OCI-LY3 (cell line): ENCODE measurements at regions not wholly inside any gene's neighbourhood (a gene's known extent, or its start where the extent isn't known, plus 50 kb on each side); places are given as distances from the start of the nearest gene placed in this dataset.

Experiments used
- H2AFZ ChIP-seq: fragments of 200-600, 300-600 bp; shearing (Covaris generic); 2 replicates; pipeline ENCODE4 v1.6.0; 2014; ENCODE audit warnings: antibody characterized with exemption, low read depth, low read length
- H3K27ac ChIP-seq: fragments of 200-600, 300-600 bp; sonication (generic); 2 replicates; pipeline ENCODE4 v1.5.1; 2014; ENCODE audit warnings: mild to moderate bottlenecking, low read length, moderate library complexity, mixed read lengths
- H3K27me3 ChIP-seq: fragments of 200-600, 300-600 bp; sonication (generic); 2 replicates; pipeline ENCODE4 v1.6.1; 2014; ENCODE audit warnings: low read depth, low read length, mixed read lengths
- H3K36me3 ChIP-seq: fragments of 200-600, 300-600 bp; sonication (generic); replicated peaks from 2 replicates; pipeline ENCODE3; 2014; ENCODE audit warnings: low read depth, low read length, mixed read lengths
- H3K4me1 ChIP-seq: fragments of 300-600, 200-600 bp; sonication (generic); 2 replicates; pipeline ENCODE4 v1.6.1; 2014; ENCODE audit warnings: low read length, mixed read lengths
- H3K4me2 ChIP-seq: fragments of 200-600, 300-600 bp; sonication (generic); 2 replicates; pipeline ENCODE4 v1.6.1; 2014; ENCODE audit warnings: low read length, mixed read lengths
- H3K4me3 ChIP-seq: fragments of 300-600, 200-600 bp; sonication (generic); 2 replicates; pipeline ENCODE4 v1.5.1; 2014; ENCODE audit warnings: antibody characterized with exemption, mild to moderate bottlenecking, low read length, moderate library complexity
- H3K79me2 ChIP-seq: fragments of 300-600, 200-600 bp; shearing (Covaris generic); 2 replicates; pipeline ENCODE4 v1.6.1; 2014; ENCODE audit warnings: mild to moderate bottlenecking, low read length, mixed read lengths
- H3K9ac ChIP-seq: fragments of 300-600, 200-600 bp; shearing (Covaris generic); 2 replicates; pipeline ENCODE4 v1.6.0; 2014; ENCODE audit warnings: mild to moderate bottlenecking, low read length, moderate library complexity
- H3K9me3 ChIP-seq: fragments of 200-600, 300-600 bp; shearing (Covaris generic); 2 replicates; pipeline ENCODE4 v1.6.1; 2014; ENCODE audit warnings: low read length, mixed read lengths; ENCODE audit not compliant: insufficient read depth
- H4K20me1 ChIP-seq: fragments of 200-600, 300-600 bp; sonication (generic); 2 replicates; pipeline ENCODE4 v1.6.1; 2016; ENCODE audit warnings: low read length, mixed read lengths; ENCODE audit not compliant: insufficient read depth
- EZH2phosphoT487 ChIP-seq: fragments of 200-600 bp; shearing (Covaris generic); IDR thresholded peaks from 2 replicates; pipeline ENCODE4 v1.6.1; 2018; ENCODE audit warnings: antibody characterized with exemption, mixed run types, low read depth
- TF ChIP-seq, protein P1 (sequence below): fragments of 200-600, 300-600 bp; sonication (generic); IDR thresholded peaks from 2 replicates; pipeline ENCODE4 v1.5.1; 2014; ENCODE audit warnings: antibody characterized with exemption, low read length, low read depth

DNA sequence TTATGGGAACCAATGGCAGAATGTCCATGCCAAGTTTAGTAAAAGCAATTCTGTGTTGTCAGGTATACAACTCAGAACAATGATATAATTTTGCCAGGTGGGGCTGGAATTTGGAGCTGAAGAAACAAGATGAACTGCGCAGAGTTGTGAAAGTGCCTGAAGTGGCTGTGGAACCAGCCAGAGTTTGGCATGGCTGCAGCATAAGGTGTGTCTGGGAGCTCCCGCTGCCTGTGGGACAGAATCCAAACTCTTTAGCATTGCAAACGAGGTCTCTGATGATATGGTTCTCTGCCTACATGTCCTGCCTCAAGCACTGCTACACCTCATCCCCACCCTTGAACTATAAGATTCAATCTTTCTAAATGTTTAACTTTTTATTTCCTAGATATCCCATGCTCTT, 909.7 kb downstream of the EPHA4 start:
- Histone ChIP-seq H3K9ac (no peak overlapping the region), H3K27ac (no peak overlapping the region), H3K4me1 (no peaks in the 10 kb centered on the region), H3K27me3 (no peaks in the 10 kb centered on the region), H3K4me2 (no peak overlapping the region), H2AFZ (no peak overlapping the region), H3K79me2 (no peaks in the 10 kb centered on the region), H3K4me3 (no peak overlapping the region), H4K20me1 (no peaks in the 10 kb centered on the region), H3K36me3 (no peaks in the 10 kb centered on the region), H3K9me3 (no peaks in the 10 kb centered on the region)
- TF ChIP-seq, protein P1, sequence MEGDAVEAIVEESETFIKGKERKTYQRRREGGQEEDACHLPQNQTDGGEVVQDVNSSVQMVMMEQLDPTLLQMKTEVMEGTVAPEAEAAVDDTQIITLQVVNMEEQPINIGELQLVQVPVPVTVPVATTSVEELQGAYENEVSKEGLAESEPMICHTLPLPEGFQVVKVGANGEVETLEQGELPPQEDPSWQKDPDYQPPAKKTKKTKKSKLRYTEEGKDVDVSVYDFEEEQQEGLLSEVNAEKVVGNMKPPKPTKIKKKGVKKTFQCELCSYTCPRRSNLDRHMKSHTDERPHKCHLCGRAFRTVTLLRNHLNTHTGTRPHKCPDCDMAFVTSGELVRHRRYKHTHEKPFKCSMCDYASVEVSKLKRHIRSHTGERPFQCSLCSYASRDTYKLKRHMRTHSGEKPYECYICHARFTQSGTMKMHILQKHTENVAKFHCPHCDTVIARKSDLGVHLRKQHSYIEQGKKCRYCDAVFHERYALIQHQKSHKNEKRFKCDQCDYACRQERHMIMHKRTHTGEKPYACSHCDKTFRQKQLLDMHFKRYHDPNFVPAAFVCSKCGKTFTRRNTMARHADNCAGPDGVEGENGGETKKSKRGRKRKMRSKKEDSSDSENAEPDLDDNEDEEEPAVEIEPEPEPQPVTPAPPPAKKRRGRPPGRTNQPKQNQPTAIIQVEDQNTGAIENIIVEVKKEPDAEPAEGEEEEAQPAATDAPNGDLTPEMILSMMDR, result no peak
- no peak for TF ChIP-seq EZH2phosphoT487

DNA sequence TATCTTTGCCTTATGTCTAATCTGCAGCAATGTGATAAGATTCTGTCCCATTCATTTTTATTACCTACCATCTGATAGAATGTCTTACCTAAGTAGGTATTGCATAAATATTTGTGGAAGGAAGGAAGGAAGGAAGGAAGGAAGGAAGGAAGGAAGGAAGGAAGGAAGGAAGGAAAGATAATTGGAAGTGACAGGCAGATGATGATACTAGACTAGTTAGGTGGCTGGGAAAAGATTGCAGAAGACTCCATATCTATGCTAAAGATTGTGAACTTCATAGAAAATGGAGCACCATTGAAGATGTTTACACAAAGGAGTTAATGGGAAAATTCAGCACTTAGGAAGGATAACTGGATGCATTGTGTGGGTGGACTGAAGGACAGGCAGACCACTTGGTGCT, 909.0 kb downstream of the EPHA4 start:
- Histone ChIP-seq H3K4me1 (no peaks in the 10 kb centered on the region), H3K4me3 (no peak overlapping the region), H3K9ac (no peak overlapping the region), H4K20me1 (no peaks in the 10 kb centered on the region), H3K4me2 (no peak overlapping the region), H3K9me3 (no peaks in the 10 kb centered on the region), H3K79me2 (no peaks in the 10 kb centered on the region), H3K36me3 (no peaks in the 10 kb centered on the region), H3K27me3 (no peaks in the 10 kb centered on the region), H3K27ac (no peak overlapping the region), H2AFZ (no peak overlapping the region)
- no peak for TF ChIP-seq EZH2phosphoT487
- TF ChIP-seq, protein P1, result no peak

DNA sequence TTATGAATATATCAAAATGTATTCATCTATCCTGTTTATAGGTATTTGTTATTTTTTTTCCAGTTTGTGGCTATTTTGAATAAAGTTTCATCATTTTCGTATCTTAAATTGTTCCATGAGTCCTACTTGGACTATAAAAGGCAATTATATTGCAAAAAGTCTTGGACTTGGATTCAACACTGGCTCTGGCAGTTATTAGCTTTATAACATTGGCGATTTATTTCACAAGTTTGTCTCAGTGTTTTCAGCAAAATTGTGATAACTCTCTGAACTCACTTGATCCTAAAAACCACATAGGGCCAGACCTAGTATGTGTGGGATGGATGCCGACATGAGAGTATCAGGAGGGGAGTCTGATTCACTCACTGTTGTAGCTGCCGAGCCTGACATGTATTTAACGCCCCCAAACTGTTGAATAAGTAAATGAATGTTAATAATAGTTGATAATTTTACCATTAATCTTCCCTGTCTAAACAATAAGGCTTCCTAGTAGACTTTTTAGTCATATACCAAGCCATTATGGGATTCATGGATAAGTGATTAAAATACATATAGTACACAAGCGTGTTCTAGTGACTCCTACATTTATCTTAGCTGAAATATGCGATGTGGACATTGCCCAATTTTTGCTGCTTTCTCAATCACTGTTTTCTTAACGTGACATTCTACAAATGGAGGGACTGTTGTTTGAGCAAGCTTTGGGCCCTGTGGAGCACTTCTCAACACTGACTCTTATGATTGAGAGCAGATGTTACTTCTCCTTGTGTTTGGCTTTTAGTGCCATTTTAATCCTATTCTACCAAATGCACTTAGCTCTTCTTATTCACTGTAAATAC, 907.6 kb downstream of the EPHA4 start:
- no peaks in the 10 kb centered on the region for H3K79me2 ChIP-seq
- no peak overlapping the region for H3K4me2 ChIP-seq
- no peak overlapping the region for H3K27ac ChIP-seq
- no peaks in the 10 kb centered on the region for H3K27me3 ChIP-seq
- H3K4me3 ChIP-seq, result no peak overlapping the region
- no peaks in the 10 kb centered on the region for H3K36me3 ChIP-seq
- H4K20me1 ChIP-seq, result no peaks in the 10 kb centered on the region
- no peak overlapping the region for H3K9ac ChIP-seq
- TF ChIP-seq, protein P1, result no peak
- TF ChIP-seq EZH2phosphoT487, result no peak
- no peaks in the 10 kb centered on the region for H3K9me3 ChIP-seq
- H2AFZ ChIP-seq, result no peak overlapping the region
- no peaks in the 10 kb centered on the region for H3K4me1 ChIP-seq

DNA sequence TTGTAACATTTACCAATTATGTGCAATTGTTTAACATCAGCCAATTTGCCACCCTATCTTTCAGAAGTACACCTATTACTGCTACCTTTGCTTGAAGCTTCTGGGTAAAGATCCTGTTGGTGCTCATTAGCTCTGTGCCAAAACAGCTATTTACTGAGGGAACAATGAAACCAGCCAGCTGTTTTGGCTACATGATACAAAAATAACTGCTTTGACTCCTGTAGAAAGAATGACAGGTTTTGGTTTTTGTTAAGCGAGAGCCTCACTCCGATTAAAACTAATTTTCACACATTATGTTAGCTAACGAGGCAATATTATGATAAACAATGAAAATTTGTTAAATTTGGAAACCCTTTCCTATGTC, 907.0 kb downstream of the EPHA4 start:
- Histone ChIP-seq H3K79me2 (no peaks in the 10 kb centered on the region), H3K27me3 (no peaks in the 10 kb centered on the region), H3K4me2 (no peak overlapping the region), H2AFZ (no peak overlapping the region), H3K4me3 (no peak overlapping the region), H3K9me3 (no peaks in the 10 kb centered on the region), H3K9ac (no peak overlapping the region), H3K27ac (no peak overlapping the region), H3K36me3 (no peaks in the 10 kb centered on the region), H3K4me1 (no peaks in the 10 kb centered on the region), H4K20me1 (no peaks in the 10 kb centered on the region)
- TF ChIP-seq EZH2phosphoT487, result no peak
- TF ChIP-seq, protein P1, result no peak
